ENCODE measurements at regions not wholly inside any gene's neighbourhood (a gene's known extent, or its start where the extent isn't known, plus 50 kb on each side); places are given as distances from the start of the nearest gene placed in this dataset.

DNA sequence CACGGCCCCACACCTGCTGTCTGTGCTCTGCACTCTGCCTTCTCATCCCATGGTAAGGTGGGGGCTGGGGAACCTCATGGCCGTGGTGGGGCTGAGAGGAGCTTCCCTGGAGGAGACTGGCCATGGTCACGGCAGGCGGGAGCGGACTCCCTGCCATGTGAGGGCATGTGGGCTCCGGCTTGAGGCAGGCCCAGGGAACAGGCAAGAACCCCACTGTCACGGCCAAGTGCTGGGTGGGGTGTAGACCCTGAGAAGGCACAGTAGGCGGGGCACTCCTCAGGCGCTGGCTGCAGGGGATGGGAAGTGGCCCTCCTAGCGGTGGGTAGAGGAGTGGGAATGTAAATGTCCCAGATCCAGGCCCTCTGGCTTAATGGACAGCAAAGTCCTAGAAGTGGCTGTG, 1262.7 kb downstream of the BRD1 start:
- FAIRE-seq (no peak), DNase-seq (ENCODE audit: insufficient read length, low spot score) (no peak)
- TF ChIP-seq, protein P1, sequence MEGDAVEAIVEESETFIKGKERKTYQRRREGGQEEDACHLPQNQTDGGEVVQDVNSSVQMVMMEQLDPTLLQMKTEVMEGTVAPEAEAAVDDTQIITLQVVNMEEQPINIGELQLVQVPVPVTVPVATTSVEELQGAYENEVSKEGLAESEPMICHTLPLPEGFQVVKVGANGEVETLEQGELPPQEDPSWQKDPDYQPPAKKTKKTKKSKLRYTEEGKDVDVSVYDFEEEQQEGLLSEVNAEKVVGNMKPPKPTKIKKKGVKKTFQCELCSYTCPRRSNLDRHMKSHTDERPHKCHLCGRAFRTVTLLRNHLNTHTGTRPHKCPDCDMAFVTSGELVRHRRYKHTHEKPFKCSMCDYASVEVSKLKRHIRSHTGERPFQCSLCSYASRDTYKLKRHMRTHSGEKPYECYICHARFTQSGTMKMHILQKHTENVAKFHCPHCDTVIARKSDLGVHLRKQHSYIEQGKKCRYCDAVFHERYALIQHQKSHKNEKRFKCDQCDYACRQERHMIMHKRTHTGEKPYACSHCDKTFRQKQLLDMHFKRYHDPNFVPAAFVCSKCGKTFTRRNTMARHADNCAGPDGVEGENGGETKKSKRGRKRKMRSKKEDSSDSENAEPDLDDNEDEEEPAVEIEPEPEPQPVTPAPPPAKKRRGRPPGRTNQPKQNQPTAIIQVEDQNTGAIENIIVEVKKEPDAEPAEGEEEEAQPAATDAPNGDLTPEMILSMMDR (IDR thresholded peaks at IDR 0.05; ENCODE audit: insufficient read depth, missing control alignments): no peak

DNA sequence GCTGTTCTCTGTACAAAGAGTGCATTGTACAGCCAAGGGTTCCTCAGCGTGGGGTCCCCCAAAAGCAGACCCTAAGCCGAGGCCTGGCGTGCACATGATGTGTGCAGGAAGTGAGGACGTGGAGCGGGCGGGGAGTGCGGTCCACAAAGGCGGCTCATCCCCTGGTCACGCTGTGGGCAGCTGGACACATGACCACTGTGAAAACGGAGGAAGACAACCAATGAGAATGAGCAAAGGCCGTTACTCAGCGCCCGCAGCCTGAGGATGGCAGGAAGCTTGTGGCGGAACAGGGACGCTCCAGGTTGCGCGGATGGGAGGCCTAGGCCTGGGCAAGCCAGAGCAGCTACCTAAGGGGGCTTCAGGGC, 1263.7 kb downstream of the BRD1 start:
- TF ChIP-seq, protein P1 (IDR thresholded peaks at IDR 0.05; ENCODE audit: insufficient read depth, missing control alignments): no peak
- no peak for DNase-seq (ENCODE audit: insufficient read length, low spot score)
- no peak for FAIRE-seq

DNA sequence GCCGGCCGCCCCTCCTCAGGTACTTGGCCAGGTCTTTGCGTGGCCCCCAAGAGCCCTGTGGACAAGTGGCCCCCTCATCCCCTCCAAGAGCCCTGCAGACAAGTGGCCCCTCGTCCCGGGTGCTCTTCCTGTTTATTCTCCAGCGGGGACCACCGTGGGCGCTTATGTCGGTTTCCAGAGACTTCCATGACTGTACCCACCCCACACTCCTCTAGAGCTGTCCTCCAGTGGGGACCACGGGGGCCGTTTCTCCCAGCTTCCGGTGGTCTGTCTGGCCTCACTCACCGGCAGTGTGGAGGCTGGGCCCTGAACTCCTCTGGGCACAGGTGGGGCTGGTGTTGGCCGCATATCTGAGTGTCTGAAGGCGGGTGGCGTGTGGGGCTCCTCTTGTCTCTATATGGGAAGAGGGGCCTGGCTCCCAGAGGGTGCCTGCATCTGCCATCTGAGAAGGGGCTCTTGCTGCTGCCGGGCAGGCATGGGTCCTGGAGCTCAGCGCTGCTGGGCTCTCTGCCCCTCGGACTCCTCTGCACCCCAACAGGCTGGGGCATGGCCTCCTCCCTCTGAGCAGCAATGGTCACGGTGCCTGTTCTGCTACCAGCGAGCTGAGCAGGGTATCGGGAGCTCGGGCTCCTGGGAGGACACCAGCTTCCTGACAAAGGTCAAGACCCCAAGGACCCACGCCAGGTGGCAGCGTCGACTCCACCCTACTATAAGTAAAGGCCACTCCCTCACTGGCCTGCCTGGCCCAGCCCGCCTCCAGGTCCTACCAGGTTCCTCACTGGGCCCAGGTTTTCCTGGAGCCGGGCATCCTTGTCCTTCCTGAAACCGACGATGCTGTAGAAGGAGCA, 1264.3 kb downstream of the BRD1 start:
- TF ChIP-seq, protein P1 (IDR thresholded peaks at IDR 0.05; ENCODE audit: insufficient read depth, missing control alignments): no peak
- DNase-seq (ENCODE audit: insufficient read length, low spot score): no peak
- no peak for FAIRE-seq

DNA sequence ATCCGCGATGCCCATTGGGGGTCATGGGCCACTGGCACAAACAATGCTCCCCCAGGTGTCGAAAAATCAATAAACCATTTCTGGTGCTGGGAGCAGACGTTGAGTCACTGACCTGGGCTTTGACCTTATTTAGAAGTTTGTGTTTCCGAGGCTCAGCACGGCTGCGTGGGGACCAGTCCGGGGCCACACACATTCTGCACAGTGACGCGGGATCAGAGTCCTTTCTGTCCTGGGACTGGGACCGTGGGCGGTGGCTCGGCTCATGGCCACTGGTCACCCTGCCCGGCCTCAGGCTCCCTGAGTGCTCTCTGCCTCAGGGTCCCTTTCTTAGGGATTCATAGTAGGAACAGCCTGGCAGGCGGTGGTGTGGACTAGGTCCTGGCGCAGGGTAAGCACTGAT, 1266.0 kb downstream of the BRD1 start:
- DNase-seq (ENCODE audit: insufficient read length, low spot score) (no peak), FAIRE-seq (no peak)
- TF ChIP-seq, protein P1 (IDR thresholded peaks at IDR 0.05; ENCODE audit: insufficient read depth, missing control alignments): no peak

DNA sequence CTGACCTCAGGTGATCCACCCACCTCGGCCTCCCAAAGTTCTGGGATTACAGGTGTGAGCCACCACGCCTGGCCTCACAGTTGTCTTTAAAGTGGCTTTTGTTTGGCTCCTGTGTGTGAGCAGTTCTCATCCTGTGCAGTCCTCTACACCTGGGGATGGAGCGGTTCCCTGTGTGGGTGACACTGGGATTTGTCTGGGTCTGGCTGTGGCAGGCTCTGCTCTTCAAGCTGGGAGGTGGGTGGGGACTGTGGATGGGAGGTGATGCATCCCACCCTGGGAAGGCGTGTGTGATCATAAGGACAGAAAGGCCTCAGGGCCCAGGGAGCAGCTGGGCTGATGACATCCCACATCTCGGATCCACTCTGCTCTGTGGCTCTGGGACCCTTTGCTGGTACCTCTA, 1266.8 kb downstream of the BRD1 start:
- FAIRE-seq (no peak), DNase-seq (ENCODE audit: insufficient read length, low spot score) (no peak)
- TF ChIP-seq, protein P1 (IDR thresholded peaks at IDR 0.05; ENCODE audit: insufficient read depth, missing control alignments): no peak

DNA sequence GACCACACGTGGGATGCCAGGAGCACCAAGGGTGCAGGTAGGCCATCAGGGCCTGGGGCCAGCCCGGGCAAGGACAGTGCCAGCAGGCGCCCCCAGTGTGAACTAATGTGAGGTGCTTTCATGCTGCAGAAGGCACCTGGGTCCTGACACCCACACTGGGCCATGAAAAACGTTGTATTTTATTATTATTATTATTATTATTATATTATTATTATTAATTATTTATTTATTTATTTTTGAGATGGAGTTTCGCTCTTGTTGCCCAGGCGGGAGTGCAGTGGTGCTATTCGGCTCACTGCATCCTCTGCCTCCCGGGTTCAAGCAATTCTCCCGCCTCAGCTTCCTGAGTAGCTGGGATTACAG, 1267.3 kb downstream of the BRD1 start:
- TF ChIP-seq, protein P1 (IDR thresholded peaks at IDR 0.05; ENCODE audit: insufficient read depth, missing control alignments): no peak
- no peak for FAIRE-seq
- no peak for DNase-seq (ENCODE audit: insufficient read length, low spot score)

DNA sequence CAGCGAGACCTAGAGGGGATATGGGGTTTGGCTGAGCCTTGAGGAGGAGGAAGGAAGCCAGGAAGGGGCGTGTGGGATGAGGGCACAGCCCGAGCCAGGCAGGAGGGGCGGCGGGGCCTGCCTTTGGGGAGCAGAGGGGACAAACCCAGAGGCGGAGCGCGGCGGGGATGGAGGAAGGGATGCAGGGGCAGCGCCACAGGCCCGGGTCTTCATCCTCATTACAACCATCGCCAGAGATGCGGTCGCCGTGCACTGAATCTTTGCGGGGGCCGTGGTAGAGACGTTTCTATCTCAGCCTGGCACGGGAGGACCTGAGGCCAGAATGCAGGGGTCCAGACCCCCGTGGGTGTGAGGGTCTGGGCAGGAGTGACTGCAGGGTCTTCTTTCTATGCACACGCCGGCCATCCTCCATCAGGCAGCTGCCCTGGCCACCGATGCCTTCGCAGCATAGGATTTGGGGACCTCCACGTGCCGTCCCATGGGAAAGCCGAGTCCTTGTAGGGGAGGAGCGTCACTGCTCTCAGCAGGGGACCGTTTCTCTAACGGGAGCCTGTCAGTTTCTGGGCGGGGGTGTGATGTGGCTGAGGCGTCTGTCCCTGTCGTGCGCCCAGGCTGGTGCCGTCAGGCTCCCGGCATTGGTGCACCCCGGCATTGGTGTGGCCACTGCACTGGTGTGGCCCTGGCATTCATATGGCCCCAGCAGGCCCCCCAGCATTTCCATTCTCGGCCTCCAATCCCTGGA, 1267.9 kb downstream of the BRD1 start:
- TF ChIP-seq, protein P1 (IDR thresholded peaks at IDR 0.05; ENCODE audit: insufficient read depth, missing control alignments): no peak
- DNase-seq (ENCODE audit: insufficient read length, low spot score) (no peak), FAIRE-seq (no peak)

Data from D721Med (cell line).